ENCODE measurements at regions not wholly inside any gene's neighbourhood (a gene's known extent, or its start where the extent isn't known, plus 50 kb on each side); places are given as distances from the start of the nearest gene placed in this dataset.
"Not testable (repeated sequence)": the region's sequence is repeated elsewhere in the genome, so short reads cannot be mapped to it uniquely, and the experiment has no call there.

- Histone ChIP-seq H3K36me3 (replicated peaks; ENCODE audit: control insufficient read depth, insufficient read depth, low read length) (no peaks in the 10 kb centered on the region), H3K27me3 (ENCODE audit: control insufficient read depth, insufficient read depth, low read length) (no peaks in the 10 kb centered on the region), H3K4me3 (ENCODE audit: insufficient read depth, low read depth, low read length) (no peak overlapping the region)
- no peak for DNase-seq
These were observed 123.4 kb downstream of the C6orf118 start for GRCh38 chr6:165186041-165186440.

GRCh38 chr6:165184192-165184979 is 125.0 kb downstream of the C6orf118 start:
- H3K36me3 ChIP-seq (replicated peaks; ENCODE audit: control insufficient read depth, insufficient read depth, low read length) = no peaks in the 10 kb centered on the region
- DNase-seq = no peak
- no peak overlapping the region for H3K4me3 ChIP-seq (ENCODE audit: insufficient read depth, low read depth, low read length)
- no peaks in the 10 kb centered on the region for H3K27me3 ChIP-seq (ENCODE audit: control insufficient read depth, insufficient read depth, low read length)

- Histone ChIP-seq H3K36me3 (replicated peaks; ENCODE audit: control insufficient read depth, insufficient read depth, low read length) (no peaks in the 10 kb centered on the region), H3K27me3 (ENCODE audit: control insufficient read depth, insufficient read depth, low read length) (no peaks in the 10 kb centered on the region), H3K4me3 (ENCODE audit: insufficient read depth, low read depth, low read length) (no peak overlapping the region)
- no peak for DNase-seq
These were observed 125.8 kb downstream of the C6orf118 start for GRCh38 chr6:165183496-165184140.

GRCh38 chr6:165183071-165183470 is 126.3 kb downstream of the C6orf118 start:
- H3K27me3 ChIP-seq (ENCODE audit: control insufficient read depth, insufficient read depth, low read length) = no peaks in the 10 kb centered on the region

GRCh38 chr6:165181951-165182414 is 127.4 kb downstream of the C6orf118 start:
- no peaks in the 10 kb centered on the region for H3K36me3 ChIP-seq (replicated peaks; ENCODE audit: control insufficient read depth, insufficient read depth, low read length)
- DNase-seq = no peak
- no peak overlapping the region for H3K4me3 ChIP-seq (ENCODE audit: insufficient read depth, low read depth, low read length)
- H3K27me3 ChIP-seq (ENCODE audit: control insufficient read depth, insufficient read depth, low read length) = no peaks in the 10 kb centered on the region

More at GRCh38 chr6:165183071-165183470, 126.3 kb downstream of the C6orf118 start:
- Histone ChIP-seq H3K4me3 (ENCODE audit: insufficient read depth, low read depth, low read length) (no peak overlapping the region), H3K36me3 (replicated peaks; ENCODE audit: control insufficient read depth, insufficient read depth, low read length) (no peaks in the 10 kb centered on the region)
- DNase-seq = no peak

- no peak for DNase-seq
- Histone ChIP-seq H3K4me3 (ENCODE audit: insufficient read depth, low read depth, low read length) (no peak overlapping the region), H3K36me3 (replicated peaks; ENCODE audit: control insufficient read depth, insufficient read depth, low read length) (no peaks in the 10 kb centered on the region)
These were observed 131.3 kb downstream of the C6orf118 start for GRCh38 chr6:165178056-165178455.

GRCh38 chr6:165173484-165173883 is 135.9 kb downstream of the C6orf118 start:
- Histone ChIP-seq H3K36me3 (replicated peaks; ENCODE audit: control insufficient read depth, insufficient read depth, low read length) (no peaks in the 10 kb centered on the region), H3K4me3 (ENCODE audit: insufficient read depth, low read depth, low read length) (no peak overlapping the region), H3K27me3 (ENCODE audit: control insufficient read depth, insufficient read depth, low read length) (no peaks in the 10 kb centered on the region)
- no peak for DNase-seq

More at GRCh38 chr6:165178056-165178455, 131.3 kb downstream of the C6orf118 start:
- H3K27me3 ChIP-seq (ENCODE audit: control insufficient read depth, insufficient read depth, low read length) = no peaks in the 10 kb centered on the region

GRCh38 chr6:165167861-165168260 is 141.5 kb downstream of the C6orf118 start:
- Histone ChIP-seq H3K4me3 (ENCODE audit: insufficient read depth, low read depth, low read length) (no peak overlapping the region), H3K36me3 (replicated peaks; ENCODE audit: control insufficient read depth, insufficient read depth, low read length) (no peaks in the 10 kb centered on the region), H3K27me3 (ENCODE audit: control insufficient read depth, insufficient read depth, low read length) (no peaks in the 10 kb centered on the region)
- no peak for DNase-seq

- Histone ChIP-seq H3K4me3 (ENCODE audit: insufficient read depth, low read depth, low read length) (no peak overlapping the region), H3K36me3 (replicated peaks; ENCODE audit: control insufficient read depth, insufficient read depth, low read length) (no peaks in the 10 kb centered on the region)
- no peak for DNase-seq
These were observed 142.1 kb downstream of the C6orf118 start for GRCh38 chr6:165167311-165167710.

GRCh38 chr6:165163519-165163918 is 145.9 kb downstream of the C6orf118 start:
- H3K27me3 ChIP-seq (ENCODE audit: control insufficient read depth, insufficient read depth, low read length) = no peaks in the 10 kb centered on the region
- H3K4me3 ChIP-seq (ENCODE audit: insufficient read depth, low read depth, low read length) = no peak overlapping the region
- no peaks in the 10 kb centered on the region for H3K36me3 ChIP-seq (replicated peaks; ENCODE audit: control insufficient read depth, insufficient read depth, low read length)
- no peak for DNase-seq

More at GRCh38 chr6:165167311-165167710, 142.1 kb downstream of the C6orf118 start:
- H3K27me3 ChIP-seq (ENCODE audit: control insufficient read depth, insufficient read depth, low read length) = no peaks in the 10 kb centered on the region

- H3K27me3 ChIP-seq (ENCODE audit: control insufficient read depth, insufficient read depth, low read length) = no peaks in the 10 kb centered on the region
- no peak overlapping the region for H3K4me3 ChIP-seq (ENCODE audit: insufficient read depth, low read depth, low read length)
- H3K36me3 ChIP-seq (replicated peaks; ENCODE audit: control insufficient read depth, insufficient read depth, low read length) = no peaks in the 10 kb centered on the region
- DNase-seq = no peak
These were observed 149.9 kb downstream of the C6orf118 start for GRCh38 chr6:165159460-165159859.

GRCh38 chr6:165146456-165146855 is 162.9 kb downstream of the C6orf118 start:
- Histone ChIP-seq H3K27me3 (ENCODE audit: control insufficient read depth, insufficient read depth, low read length) (no peaks in the 10 kb centered on the region), H3K36me3 (replicated peaks; ENCODE audit: control insufficient read depth, insufficient read depth, low read length) (no peaks in the 10 kb centered on the region), H3K4me3 (ENCODE audit: insufficient read depth, low read depth, low read length) (no peak overlapping the region)
- DNase-seq = no peak

- Histone ChIP-seq H3K27me3 (ENCODE audit: control insufficient read depth, insufficient read depth, low read length) (no peaks in the 10 kb centered on the region), H3K36me3 (replicated peaks; ENCODE audit: control insufficient read depth, insufficient read depth, low read length) (no peaks in the 10 kb centered on the region), H3K4me3 (ENCODE audit: insufficient read depth, low read depth, low read length) (no peak overlapping the region)
- DNase-seq = no peak
These were observed 173.5 kb downstream of the C6orf118 start for GRCh38 chr6:165135889-165136288.

- Histone ChIP-seq H3K27me3 (ENCODE audit: control insufficient read depth, insufficient read depth, low read length) (no peaks in the 10 kb centered on the region), H3K36me3 (replicated peaks; ENCODE audit: control insufficient read depth, insufficient read depth, low read length) (no peaks in the 10 kb centered on the region), H3K4me3 (ENCODE audit: insufficient read depth, low read depth, low read length) (no peak overlapping the region)
- no peak for DNase-seq
These were observed 180.3 kb downstream of the C6orf118 start for GRCh38 chr6:165129086-165129485.

GRCh38 chr6:165127743-165128142 is 181.7 kb downstream of the C6orf118 start:
- not testable (repeated sequence) for H3K27me3 ChIP-seq (ENCODE audit: control insufficient read depth, insufficient read depth, low read length); DNase-seq; H3K4me3 ChIP-seq (ENCODE audit: insufficient read depth, low read depth, low read length); H3K36me3 ChIP-seq (replicated peaks; ENCODE audit: control insufficient read depth, insufficient read depth, low read length)
